ENCODE measurements at regions not wholly inside any gene's neighbourhood (a gene's known extent, or its start where the extent isn't known, plus 50 kb on each side); places are given as distances from the start of the nearest gene placed in this dataset.

- TF ChIP-seq CTCF (IDR thresholded peaks at IDR 0.05) (no peak), ZFX (IDR thresholded peaks at IDR 0.05; ENCODE audit: borderline replicate concordance) (no peak)
These were observed 437.1 kb downstream of the RWDD3 start for GRCh38 chr1:95671098-95671497.
